GM23338 (cell line): ENCODE measurements at regions not wholly inside any gene's neighbourhood (a gene's known extent, or its start where the extent isn't known, plus 50 kb on each side); places are given as distances from the start of the nearest gene placed in this dataset.

Experiments
- ATAC-seq: fragments of 200-7000 bp; cut with Tn5 transposase; 3 replicates; pipeline ENCODE4 v1.9.1; 2020
- DNase-seq: peaks from one replicate; pipeline ENCODE4 v3.0.0-alpha.2; 2015; ENCODE audit warnings: low spot score
- H2AFZ ChIP-seq: fragments of 200-600 bp; sonication (generic); 2 replicates; pipeline ENCODE4 v1.8.0; 2016; ENCODE audit warnings: antibody characterized with exemption, mild to moderate bottlenecking, moderate library complexity
- H3F3A ChIP-seq: fragments of 200-600 bp; sonication (generic); replicated peaks from 2 replicates; pipeline ENCODE4 v1.8.0; 2017; ENCODE audit warnings: antibody characterized with exemption, mixed run types, low read depth
- H3K27ac ChIP-seq: fragments of 200-600 bp; sonication (generic); 2 replicates; pipeline ENCODE4 v1.6.1; 2016; ENCODE audit warnings: low read depth
- H3K27me3 ChIP-seq: fragments of 200-600 bp; sonication (generic); 2 replicates; pipeline ENCODE4 v1.8.0; 2016; ENCODE audit warnings: mild to moderate bottlenecking, mixed run types, moderate library complexity; ENCODE audit not compliant: insufficient read depth
- H3K36me3 ChIP-seq: fragments of 200-600 bp; sonication (generic); 2 replicates; pipeline ENCODE4 v1.8.0; 2016; ENCODE audit warnings: mild to moderate bottlenecking; ENCODE audit not compliant: insufficient read depth
- H3K4me1 ChIP-seq: fragments of 200-600 bp; sonication (generic); 2 replicates; pipeline ENCODE4 v1.8.0; 2016; ENCODE audit warnings: mild to moderate bottlenecking, moderate library complexity; ENCODE audit not compliant: insufficient read depth
- H3K4me2 ChIP-seq: fragments of 200-600 bp; sonication (generic); 2 replicates; pipeline ENCODE4 v1.7.1; 2017; ENCODE audit warnings: mixed run types
- H3K4me3 ChIP-seq: fragments of 200-600 bp; sonication (generic); 2 replicates; pipeline ENCODE4 v1.6.1; 2016; ENCODE audit warnings: mixed run types
- H3K79me2 ChIP-seq: fragments of 200-600 bp; sonication (generic); replicated peaks from 2 replicates; pipeline ENCODE4 v1.8.0; 2017; ENCODE audit warnings: mild to moderate bottlenecking; ENCODE audit not compliant: insufficient read depth
- H3K9me2 ChIP-seq: fragments of 200-600 bp; sonication (generic); 2 replicates; pipeline ENCODE4 v1.8.0; 2017; ENCODE audit not compliant: insufficient read depth
- H4K20me1 ChIP-seq: fragments of 200-600 bp; sonication (generic); replicated peaks from 2 replicates; pipeline ENCODE4 v1.8.0; 2017; ENCODE audit warnings: mild to moderate bottlenecking; ENCODE audit not compliant: insufficient read depth
- H3K27ac Mint-ChIP-seq: 2 replicates; pipeline ENCODE4 v1.8.0; 2020; ENCODE audit warnings: inconsistent platforms, mild to moderate bottlenecking, moderate library complexity, mixed read lengths
- H3K27me3 Mint-ChIP-seq: 3 replicates; pipeline ENCODE4 v1.8.0; 2022; ENCODE audit warnings: low read depth, mild to moderate bottlenecking, moderate library complexity, mixed read lengths, inconsistent platforms; ENCODE audit not compliant: insufficient read depth, poor library complexity
- H3K36me3 Mint-ChIP-seq: 3 replicates; pipeline ENCODE4 v1.8.0; 2021; ENCODE audit warnings: low read depth, mild to moderate bottlenecking, inconsistent platforms, moderate library complexity, mixed read lengths
- H3K4me1 Mint-ChIP-seq: 3 replicates; pipeline ENCODE4 v1.8.0; 2020; ENCODE audit warnings: mild to moderate bottlenecking, inconsistent platforms, mixed read lengths
- H3K4me3 Mint-ChIP-seq: 3 replicates; pipeline ENCODE4 v1.8.0; 2021; ENCODE audit warnings: moderate library complexity, mild to moderate bottlenecking, inconsistent platforms, mixed read lengths
- H3K9me3 Mint-ChIP-seq: 3 replicates; pipeline ENCODE4 v1.8.0; 2020; ENCODE audit warnings: moderate library complexity, mild to moderate bottlenecking, inconsistent platforms, mixed read lengths
- CREB1 ChIP-seq: fragments of 250-450 bp; sonication (Bioruptor Pico); IDR thresholded peaks from 2 replicates; pipeline ENCODE4 v1.5.0; 2020; ENCODE audit warnings: low read depth, mild to moderate bottlenecking, moderate library complexity
- EZH2 ChIP-seq: fragments of 200-600 bp; sonication (generic); IDR thresholded peaks from one replicate; pipeline ENCODE4 v1.8.0; 2017; ENCODE audit warnings: antibody characterized with exemption, mild to moderate bottlenecking, low read depth; ENCODE audit not compliant: unreplicated experiment
- EZH2phosphoT487 ChIP-seq: fragments of 200-600 bp; sonication (generic); IDR thresholded peaks from one replicate; pipeline ENCODE4 v1.8.1; 2018; ENCODE audit warnings: antibody characterized with exemption; ENCODE audit not compliant: unreplicated experiment
- JUNB ChIP-seq: IDR thresholded peaks from one replicate; pipeline ENCODE4 v1.6.1; 2016; ENCODE audit warnings: antibody characterized with exemption; ENCODE audit not compliant: unreplicated experiment
- NANOG ChIP-seq: IDR thresholded peaks from 2 replicates; pipeline ENCODE4 v1.6.1; 2016; ENCODE audit warnings: antibody characterized with exemption, borderline replicate concordance
- POLR2AphosphoS5 ChIP-seq: IDR thresholded peaks from 2 replicates; pipeline ENCODE4 v1.6.1; 2016; ENCODE audit warnings: antibody characterized with exemption, low read depth
- STAT1 ChIP-seq: IDR thresholded peaks from one replicate; pipeline ENCODE4 v1.6.1; 2016; ENCODE audit warnings: antibody characterized with exemption; ENCODE audit not compliant: unreplicated experiment
- ZNF114 ChIP-seq: fragments of 250-450 bp; sonication (Bioruptor Pico); IDR thresholded peaks from 2 replicates; pipeline ENCODE4 v1.5.0; 2020; ENCODE audit warnings: mild to moderate bottlenecking, moderate library complexity
- ZNF331 ChIP-seq: fragments of 250-450 bp; sonication (Bioruptor Pico); IDR thresholded peaks from 2 replicates; pipeline ENCODE4 v1.5.0; 2020; ENCODE audit warnings: low read depth, mild to moderate bottlenecking, moderate library complexity
- TF ChIP-seq, protein P1 (sequence below): IDR thresholded peaks from 2 replicates; pipeline ENCODE4 v1.6.1; 2016; ENCODE audit warnings: antibody characterized with exemption
- TF ChIP-seq, protein P2 (sequence below), 2 experiments: fragments of 200-600 bp in 1 of 2; sonication (generic) in 1 of 2; conservative IDR thresholded peaks; 2 replicates each; pipeline versions ENCODE4 v1.5.1 to v1.6.1; 2016 to 2017; ENCODE audit warnings: antibody characterized with exemption in 2 of 2, low read depth in 2 of 2, mild to moderate bottlenecking in 2 of 2, moderate library complexity in 1 of 2
- TF ChIP-seq, protein P3 (sequence below): fragments of 250-450 bp; sonication (Bioruptor Pico); IDR thresholded peaks from 2 replicates; pipeline ENCODE4 v1.5.0; 2020; ENCODE audit warnings: mild to moderate bottlenecking, moderate library complexity
- TF ChIP-seq, protein P4 (sequence below): IDR thresholded peaks from one replicate; pipeline ENCODE4 v1.6.1; 2018; ENCODE audit warnings: antibody characterized with exemption; ENCODE audit not compliant: unreplicated experiment

DNA sequence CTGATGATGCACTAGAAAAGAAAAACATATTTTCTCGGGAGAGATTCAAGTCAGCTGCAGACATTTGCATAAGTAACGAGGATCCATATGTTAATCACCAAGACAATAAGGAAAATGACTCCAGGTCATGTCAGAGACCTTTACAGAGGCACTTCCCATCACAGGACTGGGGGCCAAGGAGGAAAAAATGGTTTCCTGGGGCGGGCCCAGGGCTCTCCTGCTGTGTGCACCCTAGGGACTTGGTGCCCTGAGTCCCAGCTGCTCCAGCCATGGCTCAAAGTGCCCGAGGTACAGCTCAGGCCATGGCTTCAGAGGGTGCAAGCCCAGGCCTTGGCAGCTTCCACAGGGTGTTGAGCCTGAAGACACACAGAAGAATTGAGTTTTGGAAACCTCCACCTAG lies 415.4 kb upstream of the FRG1 start:
- H3K27me3 Mint-ChIP-seq, result peaks cover 2% of the 10 kb centered on the region
- no peaks in the 10 kb centered on the region for H3K4me1 ChIP-seq

More for the DNA sequence above, 415.4 kb upstream of the FRG1 start:
- Histone ChIP-seq H3K4me2 (no peak overlapping the region), H3K27ac (no peak overlapping the region), H3K36me3 (peaks cover 8% of the 10 kb centered on the region; the same call in 1 of the 2 replicates), H3F3A (no peaks in the 10 kb centered on the region), H3K27me3 (no peaks in the 10 kb centered on the region), H3K9me2 (peaks cover 7% of the 10 kb centered on the region; the same call in 1 of the 2 replicates), H3K4me3 (no peak overlapping the region), H3K79me2 (no peaks in the 10 kb centered on the region), H4K20me1 (no peaks in the 10 kb centered on the region), H2AFZ (no peak overlapping the region)
- H3K4me3 Mint-ChIP-seq, result no peak overlapping the region
- peaks cover 46% of the 10 kb centered on the region for H3K36me3 Mint-ChIP-seq
- H3K27ac Mint-ChIP-seq, result no peak overlapping the region
- peaks cover 92% of the 10 kb centered on the region for H3K9me3 Mint-ChIP-seq
- DNase-seq (no peak), ATAC-seq (no peak)
- H3K4me1 Mint-ChIP-seq, result no peaks in the 10 kb centered on the region
- no peak for TF ChIP-seq CREB1 (CRISPR knock-in tag)
- TF ChIP-seq EZH2phosphoT487, result no peak
- TF ChIP-seq NANOG, result no peak
- no peak for TF ChIP-seq ZNF331 (CRISPR knock-in tag)
- TF ChIP-seq ZNF114 (CRISPR knock-in tag), result no peak
- no peak for TF ChIP-seq STAT1
- no peak for TF ChIP-seq POLR2AphosphoS5
- no peak for TF ChIP-seq EZH2
- TF ChIP-seq, protein P1, sequence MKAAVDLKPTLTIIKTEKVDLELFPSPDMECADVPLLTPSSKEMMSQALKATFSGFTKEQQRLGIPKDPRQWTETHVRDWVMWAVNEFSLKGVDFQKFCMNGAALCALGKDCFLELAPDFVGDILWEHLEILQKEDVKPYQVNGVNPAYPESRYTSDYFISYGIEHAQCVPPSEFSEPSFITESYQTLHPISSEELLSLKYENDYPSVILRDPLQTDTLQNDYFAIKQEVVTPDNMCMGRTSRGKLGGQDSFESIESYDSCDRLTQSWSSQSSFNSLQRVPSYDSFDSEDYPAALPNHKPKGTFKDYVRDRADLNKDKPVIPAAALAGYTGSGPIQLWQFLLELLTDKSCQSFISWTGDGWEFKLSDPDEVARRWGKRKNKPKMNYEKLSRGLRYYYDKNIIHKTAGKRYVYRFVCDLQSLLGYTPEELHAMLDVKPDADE, result no peak
- TF ChIP-seq, protein P2, sequence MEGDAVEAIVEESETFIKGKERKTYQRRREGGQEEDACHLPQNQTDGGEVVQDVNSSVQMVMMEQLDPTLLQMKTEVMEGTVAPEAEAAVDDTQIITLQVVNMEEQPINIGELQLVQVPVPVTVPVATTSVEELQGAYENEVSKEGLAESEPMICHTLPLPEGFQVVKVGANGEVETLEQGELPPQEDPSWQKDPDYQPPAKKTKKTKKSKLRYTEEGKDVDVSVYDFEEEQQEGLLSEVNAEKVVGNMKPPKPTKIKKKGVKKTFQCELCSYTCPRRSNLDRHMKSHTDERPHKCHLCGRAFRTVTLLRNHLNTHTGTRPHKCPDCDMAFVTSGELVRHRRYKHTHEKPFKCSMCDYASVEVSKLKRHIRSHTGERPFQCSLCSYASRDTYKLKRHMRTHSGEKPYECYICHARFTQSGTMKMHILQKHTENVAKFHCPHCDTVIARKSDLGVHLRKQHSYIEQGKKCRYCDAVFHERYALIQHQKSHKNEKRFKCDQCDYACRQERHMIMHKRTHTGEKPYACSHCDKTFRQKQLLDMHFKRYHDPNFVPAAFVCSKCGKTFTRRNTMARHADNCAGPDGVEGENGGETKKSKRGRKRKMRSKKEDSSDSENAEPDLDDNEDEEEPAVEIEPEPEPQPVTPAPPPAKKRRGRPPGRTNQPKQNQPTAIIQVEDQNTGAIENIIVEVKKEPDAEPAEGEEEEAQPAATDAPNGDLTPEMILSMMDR (conservative IDR thresholded peaks at IDR 0.05; ENCODE audit: low read depth in 2 of 2), result no peak
- TF ChIP-seq JUNB, result no peak
- TF ChIP-seq, protein P3, sequence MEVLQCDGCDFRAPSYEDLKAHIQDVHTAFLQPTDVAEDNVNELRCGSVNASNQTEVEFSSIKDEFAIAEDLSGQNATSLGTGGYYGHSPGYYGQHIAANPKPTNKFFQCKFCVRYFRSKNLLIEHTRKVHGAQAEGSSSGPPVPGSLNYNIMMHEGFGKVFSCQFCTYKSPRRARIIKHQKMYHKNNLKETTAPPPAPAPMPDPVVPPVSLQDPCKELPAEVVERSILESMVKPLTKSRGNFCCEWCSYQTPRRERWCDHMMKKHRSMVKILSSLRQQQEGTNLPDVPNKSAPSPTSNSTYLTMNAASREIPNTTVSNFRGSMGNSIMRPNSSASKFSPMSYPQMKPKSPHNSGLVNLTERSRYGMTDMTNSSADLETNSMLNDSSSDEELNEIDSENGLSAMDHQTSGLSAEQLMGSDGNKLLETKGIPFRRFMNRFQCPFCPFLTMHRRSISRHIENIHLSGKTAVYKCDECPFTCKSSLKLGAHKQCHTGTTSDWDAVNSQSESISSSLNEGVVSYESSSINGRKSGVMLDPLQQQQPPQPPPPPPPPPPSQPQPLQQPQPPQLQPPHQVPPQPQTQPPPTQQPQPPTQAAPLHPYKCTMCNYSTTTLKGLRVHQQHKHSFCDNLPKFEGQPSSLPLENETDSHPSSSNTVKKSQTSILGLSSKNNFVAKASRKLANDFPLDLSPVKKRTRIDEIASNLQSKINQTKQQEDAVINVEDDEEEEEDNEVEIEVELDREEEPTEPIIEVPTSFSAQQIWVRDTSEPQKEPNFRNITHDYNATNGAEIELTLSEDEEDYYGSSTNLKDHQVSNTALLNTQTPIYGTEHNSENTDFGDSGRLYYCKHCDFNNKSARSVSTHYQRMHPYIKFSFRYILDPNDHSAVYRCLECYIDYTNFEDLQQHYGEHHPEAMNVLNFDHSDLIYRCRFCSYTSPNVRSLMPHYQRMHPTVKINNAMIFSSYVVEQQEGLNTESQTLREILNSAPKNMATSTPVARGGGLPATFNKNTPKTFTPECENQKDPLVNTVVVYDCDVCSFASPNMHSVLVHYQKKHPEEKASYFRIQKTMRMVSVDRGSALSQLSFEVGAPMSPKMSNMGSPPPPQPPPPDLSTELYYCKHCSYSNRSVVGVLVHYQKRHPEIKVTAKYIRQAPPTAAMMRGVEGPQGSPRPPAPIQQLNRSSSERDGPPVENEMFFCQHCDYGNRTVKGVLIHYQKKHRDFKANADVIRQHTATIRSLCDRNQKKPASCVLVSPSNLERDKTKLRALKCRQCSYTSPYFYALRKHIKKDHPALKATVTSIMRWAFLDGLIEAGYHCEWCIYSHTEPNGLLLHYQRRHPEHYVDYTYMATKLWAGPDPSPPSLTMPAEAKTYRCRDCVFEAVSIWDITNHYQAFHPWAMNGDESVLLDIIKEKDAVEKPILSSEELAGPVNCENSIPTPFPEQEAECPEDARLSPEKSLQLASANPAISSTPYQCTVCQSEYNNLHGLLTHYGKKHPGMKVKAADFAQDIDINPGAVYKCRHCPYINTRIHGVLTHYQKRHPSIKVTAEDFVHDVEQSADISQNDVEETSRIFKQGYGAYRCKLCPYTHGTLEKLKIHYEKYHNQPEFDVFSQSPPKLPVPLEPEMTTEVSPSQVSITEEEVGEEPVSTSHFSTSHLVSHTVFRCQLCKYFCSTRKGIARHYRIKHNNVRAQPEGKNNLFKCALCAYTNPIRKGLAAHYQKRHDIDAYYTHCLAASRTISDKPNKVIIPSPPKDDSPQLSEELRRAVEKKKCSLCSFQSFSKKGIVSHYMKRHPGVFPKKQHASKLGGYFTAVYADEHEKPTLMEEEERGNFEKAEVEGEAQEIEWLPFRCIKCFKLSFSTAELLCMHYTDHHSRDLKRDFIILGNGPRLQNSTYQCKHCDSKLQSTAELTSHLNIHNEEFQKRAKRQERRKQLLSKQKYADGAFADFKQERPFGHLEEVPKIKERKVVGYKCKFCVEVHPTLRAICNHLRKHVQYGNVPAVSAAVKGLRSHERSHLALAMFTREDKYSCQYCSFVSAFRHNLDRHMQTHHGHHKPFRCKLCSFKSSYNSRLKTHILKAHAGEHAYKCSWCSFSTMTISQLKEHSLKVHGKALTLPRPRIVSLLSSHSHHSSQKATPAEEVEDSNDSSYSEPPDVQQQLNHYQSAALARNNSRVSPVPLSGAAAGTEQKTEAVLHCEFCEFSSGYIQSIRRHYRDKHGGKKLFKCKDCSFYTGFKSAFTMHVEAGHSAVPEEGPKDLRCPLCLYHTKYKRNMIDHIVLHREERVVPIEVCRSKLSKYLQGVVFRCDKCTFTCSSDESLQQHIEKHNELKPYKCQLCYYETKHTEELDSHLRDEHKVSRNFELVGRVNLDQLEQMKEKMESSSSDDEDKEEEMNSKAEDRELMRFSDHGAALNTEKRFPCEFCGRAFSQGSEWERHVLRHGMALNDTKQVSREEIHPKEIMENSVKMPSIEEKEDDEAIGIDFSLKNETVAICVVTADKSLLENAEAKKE (CRISPR knock-in tag), result no peak
- TF ChIP-seq, protein P4, sequence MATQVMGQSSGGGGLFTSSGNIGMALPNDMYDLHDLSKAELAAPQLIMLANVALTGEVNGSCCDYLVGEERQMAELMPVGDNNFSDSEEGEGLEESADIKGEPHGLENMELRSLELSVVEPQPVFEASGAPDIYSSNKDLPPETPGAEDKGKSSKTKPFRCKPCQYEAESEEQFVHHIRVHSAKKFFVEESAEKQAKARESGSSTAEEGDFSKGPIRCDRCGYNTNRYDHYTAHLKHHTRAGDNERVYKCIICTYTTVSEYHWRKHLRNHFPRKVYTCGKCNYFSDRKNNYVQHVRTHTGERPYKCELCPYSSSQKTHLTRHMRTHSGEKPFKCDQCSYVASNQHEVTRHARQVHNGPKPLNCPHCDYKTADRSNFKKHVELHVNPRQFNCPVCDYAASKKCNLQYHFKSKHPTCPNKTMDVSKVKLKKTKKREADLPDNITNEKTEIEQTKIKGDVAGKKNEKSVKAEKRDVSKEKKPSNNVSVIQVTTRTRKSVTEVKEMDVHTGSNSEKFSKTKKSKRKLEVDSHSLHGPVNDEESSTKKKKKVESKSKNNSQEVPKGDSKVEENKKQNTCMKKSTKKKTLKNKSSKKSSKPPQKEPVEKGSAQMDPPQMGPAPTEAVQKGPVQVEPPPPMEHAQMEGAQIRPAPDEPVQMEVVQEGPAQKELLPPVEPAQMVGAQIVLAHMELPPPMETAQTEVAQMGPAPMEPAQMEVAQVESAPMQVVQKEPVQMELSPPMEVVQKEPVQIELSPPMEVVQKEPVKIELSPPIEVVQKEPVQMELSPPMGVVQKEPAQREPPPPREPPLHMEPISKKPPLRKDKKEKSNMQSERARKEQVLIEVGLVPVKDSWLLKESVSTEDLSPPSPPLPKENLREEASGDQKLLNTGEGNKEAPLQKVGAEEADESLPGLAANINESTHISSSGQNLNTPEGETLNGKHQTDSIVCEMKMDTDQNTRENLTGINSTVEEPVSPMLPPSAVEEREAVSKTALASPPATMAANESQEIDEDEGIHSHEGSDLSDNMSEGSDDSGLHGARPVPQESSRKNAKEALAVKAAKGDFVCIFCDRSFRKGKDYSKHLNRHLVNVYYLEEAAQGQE, result no peak
